ENCODE measurements at regions not wholly inside any gene's neighbourhood (a gene's known extent, or its start where the extent isn't known, plus 50 kb on each side); places are given as distances from the start of the nearest gene placed in this dataset.

DNA sequence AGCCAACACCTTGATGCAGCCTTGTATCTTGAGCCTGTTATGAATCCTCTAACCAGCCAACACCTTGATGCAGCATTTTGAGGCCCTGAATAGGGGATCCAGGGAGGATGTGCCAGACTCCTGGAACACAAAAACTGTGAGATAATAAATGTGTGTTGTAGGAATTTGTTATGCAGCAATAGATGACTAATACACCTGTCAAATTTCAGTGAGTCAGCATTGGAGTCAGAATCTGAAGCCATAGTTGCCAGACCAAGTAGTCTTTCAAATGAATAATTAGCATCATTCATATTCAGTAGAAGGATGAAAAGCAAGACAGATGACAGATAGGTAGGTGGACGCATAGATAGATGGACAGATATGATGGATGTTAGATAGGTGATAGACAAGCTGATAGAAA lies 942.5 kb upstream of the SLC39A10 start:
- no peak overlapping the region for H3K27ac ChIP-seq (ENCODE audit: low read depth, low read length, poor library complexity, severe bottlenecking)
- BruUV-seq (replicated peaks), result no TSS peak
- H3K4me1 ChIP-seq (ENCODE audit: insufficient read depth, low read length, poor library complexity, severe bottlenecking), result no peaks in the 10 kb centered on the region
- POLR2A ChIA-PET (ENCODE audit: low non-redundant PET), result no interaction called here
- H3K9me3 ChIP-seq (ENCODE audit: low read depth, low read length, poor library complexity, severe bottlenecking), result no peaks in the 10 kb centered on the region
- no peaks in the 10 kb centered on the region for H3K36me3 ChIP-seq (ENCODE audit: insufficient read depth, low read length, poor library complexity, severe bottlenecking)
- no peak overlapping the region for H3K4me3 ChIP-seq (ENCODE audit: low read depth, low read length, poor library complexity, severe bottlenecking)
- CTCF ChIA-PET, result no interaction called here
- TF ChIP-seq, protein P1, sequence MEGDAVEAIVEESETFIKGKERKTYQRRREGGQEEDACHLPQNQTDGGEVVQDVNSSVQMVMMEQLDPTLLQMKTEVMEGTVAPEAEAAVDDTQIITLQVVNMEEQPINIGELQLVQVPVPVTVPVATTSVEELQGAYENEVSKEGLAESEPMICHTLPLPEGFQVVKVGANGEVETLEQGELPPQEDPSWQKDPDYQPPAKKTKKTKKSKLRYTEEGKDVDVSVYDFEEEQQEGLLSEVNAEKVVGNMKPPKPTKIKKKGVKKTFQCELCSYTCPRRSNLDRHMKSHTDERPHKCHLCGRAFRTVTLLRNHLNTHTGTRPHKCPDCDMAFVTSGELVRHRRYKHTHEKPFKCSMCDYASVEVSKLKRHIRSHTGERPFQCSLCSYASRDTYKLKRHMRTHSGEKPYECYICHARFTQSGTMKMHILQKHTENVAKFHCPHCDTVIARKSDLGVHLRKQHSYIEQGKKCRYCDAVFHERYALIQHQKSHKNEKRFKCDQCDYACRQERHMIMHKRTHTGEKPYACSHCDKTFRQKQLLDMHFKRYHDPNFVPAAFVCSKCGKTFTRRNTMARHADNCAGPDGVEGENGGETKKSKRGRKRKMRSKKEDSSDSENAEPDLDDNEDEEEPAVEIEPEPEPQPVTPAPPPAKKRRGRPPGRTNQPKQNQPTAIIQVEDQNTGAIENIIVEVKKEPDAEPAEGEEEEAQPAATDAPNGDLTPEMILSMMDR (conservative IDR thresholded peaks at IDR 0.05; ENCODE audit: low read depth, low read length), result no peak
- intact Hi-C loops (cut with micrococcal nuclease; ENCODE audit: unreplicated experiment), result no loop called here
- H3K27me3 ChIP-seq (replicated peaks; ENCODE audit: insufficient read depth, low read depth, low read length, poor library complexity), result no peaks in the 10 kb centered on the region
- no peak for DNase-seq (ENCODE audit: low spot score)

DNA sequence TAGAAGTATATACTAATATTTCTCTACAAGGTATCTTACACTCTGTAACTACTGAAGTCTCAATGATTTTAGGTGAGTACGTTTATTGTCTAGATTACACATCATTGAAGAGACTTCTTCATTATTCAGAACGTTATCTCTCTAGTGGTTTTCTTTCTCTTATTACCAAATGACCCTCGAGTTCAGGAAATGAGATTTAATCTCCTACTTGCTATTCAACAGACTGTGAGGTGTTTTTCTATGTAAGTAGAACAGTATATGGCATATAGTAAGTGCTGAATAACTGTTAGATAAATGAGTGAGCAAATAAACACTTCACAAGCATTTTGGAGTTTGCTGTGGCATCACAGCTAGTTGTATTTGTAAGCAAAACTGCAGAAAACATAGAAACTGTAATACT lies 947.2 kb upstream of the SLC39A10 start:
- Histone ChIP-seq H3K4me1 (ENCODE audit: insufficient read depth, low read length, poor library complexity, severe bottlenecking) (no peaks in the 10 kb centered on the region), H3K27me3 (replicated peaks; ENCODE audit: insufficient read depth, low read depth, low read length, poor library complexity) (no peaks in the 10 kb centered on the region), H3K27ac (ENCODE audit: low read depth, low read length, poor library complexity, severe bottlenecking) (no peak overlapping the region), H3K9me3 (ENCODE audit: low read depth, low read length, poor library complexity, severe bottlenecking) (no peaks in the 10 kb centered on the region), H3K4me3 (ENCODE audit: low read depth, low read length, poor library complexity, severe bottlenecking) (no peak overlapping the region), H3K36me3 (ENCODE audit: insufficient read depth, low read length, poor library complexity, severe bottlenecking) (no peaks in the 10 kb centered on the region)
- intact Hi-C loops (cut with micrococcal nuclease; ENCODE audit: unreplicated experiment), result no loop called here
- BruUV-seq (replicated peaks), result no TSS peak
- ChIA-PET CTCF (no interaction called here), POLR2A (ENCODE audit: low non-redundant PET) (no interaction called here)
- no peak for TF ChIP-seq EZH2 (IDR thresholded peaks at IDR 0.05; ENCODE audit: borderline replicate concordance, low read depth, low read length, poor library complexity, severe bottlenecking)
- TF ChIP-seq, protein P1 (conservative IDR thresholded peaks at IDR 0.05; ENCODE audit: low read depth, low read length), result no peak
- DNase-seq (ENCODE audit: low spot score), result no peak

DNA sequence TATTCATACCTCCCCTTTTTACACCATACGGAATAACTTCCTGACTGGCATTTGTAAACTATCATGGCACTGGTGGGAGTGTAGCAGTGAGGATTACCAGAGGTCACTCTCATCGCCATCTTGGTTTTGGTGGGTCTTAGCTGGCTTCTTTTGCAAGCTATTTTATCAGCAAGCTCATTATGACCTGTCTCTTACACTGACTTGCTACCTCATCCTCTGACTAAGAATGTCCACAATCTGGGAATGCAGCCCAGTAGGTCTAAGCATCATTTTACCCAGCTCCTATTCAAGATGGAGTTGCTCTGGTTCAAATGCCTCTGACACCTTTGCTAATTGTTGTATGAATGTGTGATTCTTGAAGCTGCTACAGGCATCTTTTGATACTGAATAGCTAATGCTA lies 950.8 kb upstream of the SLC39A10 start:
- TF ChIP-seq, protein P1 (conservative IDR thresholded peaks at IDR 0.05; ENCODE audit: low read depth, low read length), result no peak
- TF ChIP-seq EZH2 (IDR thresholded peaks at IDR 0.05; ENCODE audit: borderline replicate concordance, low read depth, low read length, poor library complexity, severe bottlenecking), result no peak
- Histone ChIP-seq H3K27ac (ENCODE audit: low read depth, low read length, poor library complexity, severe bottlenecking) (no peak overlapping the region), H3K27me3 (replicated peaks; ENCODE audit: insufficient read depth, low read depth, low read length, poor library complexity) (no peaks in the 10 kb centered on the region), H3K4me3 (ENCODE audit: low read depth, low read length, poor library complexity, severe bottlenecking) (no peak overlapping the region), H3K36me3 (ENCODE audit: insufficient read depth, low read length, poor library complexity, severe bottlenecking) (no peaks in the 10 kb centered on the region), H3K4me1 (ENCODE audit: insufficient read depth, low read length, poor library complexity, severe bottlenecking) (no peaks in the 10 kb centered on the region), H3K9me3 (ENCODE audit: low read depth, low read length, poor library complexity, severe bottlenecking) (no peaks in the 10 kb centered on the region)
- BruUV-seq (replicated peaks), result no TSS peak
- intact Hi-C loops (cut with micrococcal nuclease; ENCODE audit: unreplicated experiment), result no loop called here
- no peak for DNase-seq (ENCODE audit: low spot score)
- CTCF ChIA-PET, result no interaction called here
- POLR2A ChIA-PET (ENCODE audit: low non-redundant PET), result no interaction called here
